ENCODE measurements at regions not wholly inside any gene's neighbourhood (a gene's known extent, or its start where the extent isn't known, plus 50 kb on each side); places are given as distances from the start of the nearest gene placed in this dataset.

DNA sequence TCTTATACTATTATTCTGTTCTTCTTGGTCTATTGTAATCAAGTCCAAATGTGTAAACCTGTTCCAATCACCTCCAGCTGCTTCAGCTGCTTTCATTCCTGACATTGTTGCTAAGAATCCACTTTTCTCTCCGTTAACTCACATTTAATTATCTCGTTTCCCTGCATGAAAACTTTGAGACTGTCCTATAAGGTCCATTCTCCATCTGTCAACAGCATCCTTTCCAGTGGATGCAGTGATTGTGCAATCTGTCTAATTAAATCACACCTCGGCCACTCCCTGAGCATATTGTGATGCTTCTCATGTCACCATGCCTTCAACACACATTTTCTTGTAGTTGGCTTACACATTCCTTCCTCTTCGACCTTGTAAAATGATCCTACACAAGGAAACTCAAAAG lies 1626.9 kb upstream of the SLC10A2 start:
- TF ChIP-seq, protein P1, sequence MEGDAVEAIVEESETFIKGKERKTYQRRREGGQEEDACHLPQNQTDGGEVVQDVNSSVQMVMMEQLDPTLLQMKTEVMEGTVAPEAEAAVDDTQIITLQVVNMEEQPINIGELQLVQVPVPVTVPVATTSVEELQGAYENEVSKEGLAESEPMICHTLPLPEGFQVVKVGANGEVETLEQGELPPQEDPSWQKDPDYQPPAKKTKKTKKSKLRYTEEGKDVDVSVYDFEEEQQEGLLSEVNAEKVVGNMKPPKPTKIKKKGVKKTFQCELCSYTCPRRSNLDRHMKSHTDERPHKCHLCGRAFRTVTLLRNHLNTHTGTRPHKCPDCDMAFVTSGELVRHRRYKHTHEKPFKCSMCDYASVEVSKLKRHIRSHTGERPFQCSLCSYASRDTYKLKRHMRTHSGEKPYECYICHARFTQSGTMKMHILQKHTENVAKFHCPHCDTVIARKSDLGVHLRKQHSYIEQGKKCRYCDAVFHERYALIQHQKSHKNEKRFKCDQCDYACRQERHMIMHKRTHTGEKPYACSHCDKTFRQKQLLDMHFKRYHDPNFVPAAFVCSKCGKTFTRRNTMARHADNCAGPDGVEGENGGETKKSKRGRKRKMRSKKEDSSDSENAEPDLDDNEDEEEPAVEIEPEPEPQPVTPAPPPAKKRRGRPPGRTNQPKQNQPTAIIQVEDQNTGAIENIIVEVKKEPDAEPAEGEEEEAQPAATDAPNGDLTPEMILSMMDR (IDR thresholded peaks at IDR 0.05) = no peak
- Mint-ChIP-seq H3K9me3 (peaks cover 20% of the 10 kb centered on the region; the same call in 1 of the 2 replicates), H3K36me3 (ENCODE audit: low read depth) (no peaks in the 10 kb centered on the region), H3K4me3 (no peak overlapping the region), H3K4me1 (ENCODE audit: low read depth) (no peaks in the 10 kb centered on the region), H3K27me3 (ENCODE audit: insufficient read depth) (no peaks in the 10 kb centered on the region; the same call in 1 of the 2 replicates), H3K27ac (no peak overlapping the region)
- no peak for DNase-seq

DNA sequence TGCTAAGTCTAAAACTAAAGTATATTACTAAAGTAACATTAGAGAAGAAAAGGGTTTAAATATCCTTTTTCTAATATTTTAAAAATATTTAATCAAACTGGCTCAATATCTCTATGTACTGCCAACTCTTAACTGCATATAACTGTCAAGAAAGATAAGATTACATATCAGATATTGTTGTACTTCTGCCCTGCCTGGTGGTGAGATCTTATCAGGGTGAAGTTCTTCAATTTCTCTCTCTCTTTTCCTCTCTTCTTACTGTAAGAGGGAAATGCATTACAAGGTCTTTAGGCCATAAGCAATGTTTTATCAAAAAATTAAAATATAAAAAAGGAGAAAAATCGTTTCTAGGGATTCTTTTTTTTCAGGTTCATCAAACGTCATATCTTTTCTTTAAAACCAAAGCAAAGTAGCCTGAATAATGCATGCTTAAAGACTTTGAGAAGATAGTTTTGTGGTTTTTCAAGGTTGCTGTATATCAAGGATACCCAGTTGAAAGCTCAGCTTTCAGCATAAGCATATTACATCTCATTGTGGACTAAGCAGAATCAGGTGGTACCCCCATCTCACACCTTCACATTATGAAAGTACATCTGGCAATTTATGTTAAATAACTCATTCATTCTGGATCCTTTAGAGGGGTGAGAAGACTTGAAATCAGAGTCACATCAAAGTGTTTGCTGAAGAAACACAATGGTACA lies 1625.7 kb upstream of the SLC10A2 start:
- no peak for DNase-seq
- TF ChIP-seq, protein P1 (IDR thresholded peaks at IDR 0.05) = no peak
- Mint-ChIP-seq H3K27ac (no peak overlapping the region), H3K9me3 (peaks cover 20% of the 10 kb centered on the region; the same call in 1 of the 2 replicates), H3K36me3 (ENCODE audit: low read depth) (no peaks in the 10 kb centered on the region), H3K4me1 (ENCODE audit: low read depth) (no peaks in the 10 kb centered on the region), H3K27me3 (ENCODE audit: insufficient read depth) (no peaks in the 10 kb centered on the region; the same call in 1 of the 2 replicates), H3K4me3 (no peak overlapping the region)

DNA sequence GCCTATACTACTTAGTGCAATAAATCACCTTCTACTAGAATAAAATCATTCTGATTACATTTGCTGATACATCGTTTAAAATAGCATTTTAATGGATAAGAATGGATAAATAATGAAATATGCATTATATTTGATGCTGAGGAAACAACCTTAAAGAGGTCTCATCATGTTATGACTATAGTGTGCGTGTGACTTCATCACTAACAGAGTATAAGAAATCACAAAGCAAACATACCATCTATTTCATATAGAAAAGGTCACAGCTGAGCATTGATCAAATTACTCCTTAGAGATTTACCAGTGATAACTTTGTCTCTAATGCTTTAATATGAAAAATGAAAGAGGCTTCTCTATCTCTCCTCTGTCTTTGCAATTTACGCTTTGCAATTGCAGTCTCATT lies 1620.3 kb upstream of the SLC10A2 start:
- TF ChIP-seq, protein P1 (IDR thresholded peaks at IDR 0.05) = no peak
- H3K27me3 Mint-ChIP-seq (ENCODE audit: insufficient read depth) = no peaks in the 10 kb centered on the region; the same call in 1 of the 2 replicates
- H3K4me3 Mint-ChIP-seq = no peak overlapping the region
- no peak overlapping the region for H3K27ac Mint-ChIP-seq
- H3K36me3 Mint-ChIP-seq (ENCODE audit: low read depth) = no peaks in the 10 kb centered on the region
- no peaks in the 10 kb centered on the region for H3K4me1 Mint-ChIP-seq (ENCODE audit: low read depth)
- DNase-seq = no peak
- peaks cover 9% of the 10 kb centered on the region; the same call in 1 of the 2 replicates for H3K9me3 Mint-ChIP-seq

DNA sequence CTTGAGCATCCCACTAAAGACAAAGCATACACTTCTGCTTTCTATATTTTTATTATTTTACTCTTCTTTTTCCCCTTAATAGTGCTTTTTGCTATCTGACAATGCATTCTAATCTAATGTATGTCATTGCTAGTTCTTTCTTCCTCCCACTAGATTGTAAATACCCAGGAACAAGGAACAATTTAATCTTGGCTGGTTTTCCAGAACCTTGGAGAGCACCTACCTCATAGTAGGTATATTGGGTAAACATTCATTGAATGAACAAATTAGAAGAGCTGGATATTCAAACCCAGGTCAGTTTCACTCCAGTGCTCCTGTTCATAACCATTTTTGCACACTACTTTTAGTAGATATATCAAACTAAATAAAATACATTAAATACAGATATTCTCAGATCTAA lies 1617.6 kb upstream of the SLC10A2 start:
- peaks cover 9% of the 10 kb centered on the region; the same call in 1 of the 2 replicates for H3K9me3 Mint-ChIP-seq
- H3K27ac Mint-ChIP-seq = no peak overlapping the region
- H3K27me3 Mint-ChIP-seq (ENCODE audit: insufficient read depth) = no peaks in the 10 kb centered on the region
- H3K4me1 Mint-ChIP-seq (ENCODE audit: low read depth) = no peaks in the 10 kb centered on the region
- no peaks in the 10 kb centered on the region for H3K36me3 Mint-ChIP-seq (ENCODE audit: low read depth)
- no peak for DNase-seq
- no peak overlapping the region for H3K4me3 Mint-ChIP-seq
- TF ChIP-seq, protein P1 (IDR thresholded peaks at IDR 0.05) = no peak

DNA sequence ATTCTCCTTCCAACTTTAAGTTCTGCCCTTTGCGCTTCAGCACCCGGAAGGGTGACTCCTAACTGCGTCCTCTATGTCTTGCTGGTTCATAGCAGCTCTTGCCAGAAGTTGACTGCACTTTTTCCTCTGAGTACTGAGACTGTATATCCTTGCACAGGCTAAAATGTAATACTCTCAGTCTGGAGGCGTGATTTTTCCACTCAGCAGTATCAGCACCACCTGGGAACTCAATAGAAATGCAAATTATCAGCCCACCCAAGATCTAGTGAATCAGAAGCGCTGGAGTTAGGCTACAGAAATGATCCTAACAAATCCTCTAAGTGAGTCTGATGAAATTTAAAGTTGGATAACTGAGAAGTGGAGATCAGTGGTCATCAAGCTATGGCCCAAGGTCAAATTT lies 1611.9 kb upstream of the SLC10A2 start:
- no peak for DNase-seq
- Mint-ChIP-seq H3K9me3 (peaks cover 15% of the 10 kb centered on the region; the same call in 1 of the 2 replicates), H3K36me3 (ENCODE audit: low read depth) (no peaks in the 10 kb centered on the region), H3K4me1 (ENCODE audit: low read depth) (no peaks in the 10 kb centered on the region), H3K27me3 (ENCODE audit: insufficient read depth) (no peaks in the 10 kb centered on the region), H3K4me3 (no peak overlapping the region), H3K27ac (no peak overlapping the region)
- TF ChIP-seq, protein P1 (IDR thresholded peaks at IDR 0.05) = no peak
